SK-N-SH treated with all-trans-retinoic acid at 6 μM for 48 hours (cell line): ENCODE measurements at regions not wholly inside any gene's neighbourhood (a gene's known extent, or its start where the extent isn't known, plus 50 kb on each side); places are given as distances from the start of the nearest gene placed in this dataset.

Experiments
- CSRNP3 ChIP-seq: fragments of 250-450 bp; sonication (Bioruptor Pico); IDR thresholded peaks from 2 replicates; pipeline ENCODE4 v1.5.1; 2021; ENCODE audit warnings: mild to moderate bottlenecking, moderate library complexity
- PATZ1 ChIP-seq: fragments of 250-450 bp; sonication (Bioruptor Pico); IDR thresholded peaks from 2 replicates; pipeline ENCODE4 v1.8.0; 2020; ENCODE audit warnings: mild to moderate bottlenecking, moderate library complexity, borderline replicate concordance
- POU6F1 ChIP-seq: fragments of 250-450 bp; sonication (Bioruptor Pico); IDR thresholded peaks from 2 replicates; pipeline ENCODE4 v1.8.0; 2021; ENCODE audit warnings: low read depth, mild to moderate bottlenecking, moderate library complexity, borderline replicate concordance
- RARB ChIP-seq: fragments of 250-450 bp; sonication (Bioruptor Pico); IDR thresholded peaks from 2 replicates; pipeline ENCODE4 v1.8.0; 2021; ENCODE audit warnings: mild to moderate bottlenecking, moderate library complexity
- SNAI2 ChIP-seq: fragments of 250-450 bp; sonication (Bioruptor Pico); IDR thresholded peaks from 2 replicates; pipeline ENCODE4 v1.5.0; 2020; ENCODE audit warnings: mild to moderate bottlenecking, moderate library complexity
- TCF4 ChIP-seq: fragments of 250-450 bp; sonication (Bioruptor Pico); IDR thresholded peaks from 2 replicates; pipeline ENCODE4 v1.8.0; 2021; ENCODE audit warnings: mild to moderate bottlenecking, moderate library complexity, borderline replicate concordance
- TOX ChIP-seq: fragments of 250-450 bp; sonication (Bioruptor Pico); IDR thresholded peaks from 2 replicates; pipeline ENCODE4 v1.8.0; 2021; ENCODE audit warnings: mild to moderate bottlenecking, moderate library complexity, borderline replicate concordance
- ZNF565 ChIP-seq: fragments of 450-650 bp; formaldehyde crosslinking; conservative IDR thresholded peaks from 2 replicates; pipeline ENCODE4 v1.5.0; 2020; ENCODE audit warnings: low read depth, mild to moderate bottlenecking, moderate library complexity

GRCh38 chr3:182484682-182485081 is 308.6 kb upstream of the ATP11B start:
- TF ChIP-seq TOX (CRISPR knock-in tag) (no peak), POU6F1 (CRISPR knock-in tag) (no peak), PATZ1 (CRISPR knock-in tag) (no peak), ZNF565 (CRISPR knock-in tag) (no peak), RARB (CRISPR knock-in tag) (no peak), TCF4 (CRISPR knock-in tag) (no peak), SNAI2 (CRISPR knock-in tag) (no peak), CSRNP3 (no peak)
